Fibroblast of lung (primary cell): ENCODE measurements at regions not wholly inside any gene's neighbourhood (a gene's known extent, or its start where the extent isn't known, plus 50 kb on each side); places are given as distances from the start of the nearest gene placed in this dataset.

Experiments
- DNase-seq, 2 donors: peaks; one replicate each; pipeline versions ENCODE4 v3.0.0 to v3.0.0-alpha.2; 2010; ENCODE audit warnings: low read depth in 2 of 2
- H2AFZ ChIP-seq: 2 replicates; pipeline ENCODE4 v1.5.1; 2012; ENCODE audit warnings: low read length, control low read depth, inconsistent platforms
- H3K27ac ChIP-seq: 2 replicates; pipeline ENCODE4 v1.5.1; 2011; ENCODE audit warnings: low read length, control low read depth; ENCODE audit not compliant: insufficient read depth
- H3K27me3 ChIP-seq: 2 replicates; pipeline ENCODE4 v1.5.1; 2011; ENCODE audit warnings: mild to moderate bottlenecking, low read length; ENCODE audit not compliant: control insufficient read depth, insufficient read depth
- H3K36me3 ChIP-seq: 2 replicates; pipeline ENCODE4 v1.5.1; 2011; ENCODE audit warnings: low read length; ENCODE audit not compliant: control insufficient read depth, insufficient read depth
- H3K4me1 ChIP-seq: 2 replicates; pipeline ENCODE4 v1.5.1; 2011; ENCODE audit warnings: low read length; ENCODE audit not compliant: control insufficient read depth, insufficient read depth; ENCODE audit errors: extremely low read depth
- H3K4me2 ChIP-seq: 2 replicates; pipeline ENCODE4 v1.5.1; 2011; ENCODE audit warnings: low read length, control low read depth; ENCODE audit not compliant: insufficient read depth; ENCODE audit errors: extremely low read depth
- H3K4me3 ChIP-seq, 4 experiments: fragments of 200-600 bp in 1 of 4; sonication (generic) in 1 of 4; replicated peaks in 1 of 4; 2 replicates each; pipeline ENCODE4 v1.5.1; 2011 to 2016; ENCODE audit warnings: low read length in 4 of 4, low read depth in 3 of 4, mild to moderate bottlenecking in 3 of 4, control low read depth in 2 of 4, inconsistent platforms in 1 of 4, mixed read lengths in 1 of 4; ENCODE audit not compliant: insufficient read depth in 1 of 4; ENCODE audit errors: control extremely low read depth in 1 of 4
- H3K79me2 ChIP-seq: 2 replicates; pipeline ENCODE4 v1.5.1; 2012; ENCODE audit warnings: mild to moderate bottlenecking, low read length, inconsistent platforms; ENCODE audit not compliant: control insufficient read depth, insufficient read depth
- H3K9ac ChIP-seq: 2 replicates; pipeline ENCODE4 v1.5.1; 2011; ENCODE audit warnings: mild to moderate bottlenecking, low read length, control low read depth; ENCODE audit not compliant: insufficient read depth
- H3K9me3 ChIP-seq: 2 replicates; pipeline ENCODE4 v1.5.1; 2012; ENCODE audit warnings: low read depth, low read length; ENCODE audit not compliant: control insufficient read depth, insufficient read depth
- H4K20me1 ChIP-seq: 2 replicates; pipeline ENCODE4 v1.5.1; 2011; ENCODE audit warnings: low read length; ENCODE audit not compliant: control insufficient read depth, insufficient read depth; ENCODE audit errors: extremely low read depth
- CTCF ChIP-seq, 2 donors: IDR thresholded peaks in 1 of 2; conservative IDR thresholded peaks in 1 of 2; 1 replicate in 1 of 2; 2 replicates in 1 of 2; pipeline ENCODE4 v1.5.1; 2011 to 2012; ENCODE audit warnings: low read length in 2 of 2, control low read depth in 1 of 2, inconsistent platforms in 1 of 2, low read depth in 1 of 2, mild to moderate bottlenecking in 1 of 2
- EZH2 ChIP-seq: IDR thresholded peaks from 2 replicates; pipeline ENCODE4 v1.5.1; 2012; ENCODE audit warnings: low read length, control low read depth, mild to moderate bottlenecking; ENCODE audit errors: missing control alignments

DNA sequence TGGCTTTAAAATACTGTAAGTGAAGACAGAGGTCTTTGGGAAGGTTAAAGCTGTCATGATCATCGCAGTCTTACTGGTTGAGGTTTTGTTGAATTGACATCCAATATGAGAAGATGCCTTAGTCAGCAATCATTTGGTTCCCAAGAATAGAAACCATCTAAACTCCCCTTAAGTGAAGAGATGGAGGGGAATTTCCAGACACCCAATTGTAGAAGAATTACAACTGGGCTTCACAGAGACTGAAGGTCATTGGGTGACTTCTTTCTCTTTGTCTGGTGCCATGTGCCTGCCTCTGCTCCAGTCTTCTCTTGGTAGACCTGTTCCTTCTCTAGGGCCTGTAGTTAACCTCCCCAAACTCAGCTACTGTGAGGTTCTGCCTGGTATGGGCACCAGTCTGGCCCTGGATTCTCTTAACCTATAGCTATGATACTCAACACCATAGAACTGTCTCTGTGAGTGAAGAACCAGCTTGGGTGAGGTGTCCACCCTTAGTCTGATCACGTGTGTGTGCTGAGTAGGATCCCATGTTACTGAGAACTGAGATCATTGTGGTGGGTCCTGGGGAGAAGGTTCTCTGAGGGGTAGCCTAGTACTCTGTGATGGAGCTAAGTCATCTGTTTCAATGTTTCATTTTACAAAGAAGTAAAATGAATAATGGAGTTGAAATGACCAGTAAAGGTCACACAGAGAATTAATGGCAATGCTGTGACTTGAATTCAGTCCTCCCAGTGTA, 182.5 kb downstream of the CSNK2A3 start:
- Histone ChIP-seq H3K9ac (no peak overlapping the region), H3K4me2 (no peak overlapping the region), H3K9me3 (no peaks in the 10 kb centered on the region), H3K4me3 (no peak overlapping the region), H3K36me3 (no peaks in the 10 kb centered on the region), H4K20me1 (no peaks in the 10 kb centered on the region), H3K79me2 (no peaks in the 10 kb centered on the region), H3K4me1 (no peaks in the 10 kb centered on the region), H3K27ac (no peak overlapping the region), H2AFZ (no peak overlapping the region), H3K27me3 (peaks cover 4% of the 10 kb centered on the region)
- no peak for DNase-seq
- no peak for TF ChIP-seq CTCF (conservative IDR thresholded peaks at IDR 0.05 in 1 of 2, IDR thresholded peaks at IDR 0.05 in 1 of 2; ENCODE audit: low read depth in 1 of 2, low read length in 2 of 2)
- TF ChIP-seq EZH2: no peak

DNA sequence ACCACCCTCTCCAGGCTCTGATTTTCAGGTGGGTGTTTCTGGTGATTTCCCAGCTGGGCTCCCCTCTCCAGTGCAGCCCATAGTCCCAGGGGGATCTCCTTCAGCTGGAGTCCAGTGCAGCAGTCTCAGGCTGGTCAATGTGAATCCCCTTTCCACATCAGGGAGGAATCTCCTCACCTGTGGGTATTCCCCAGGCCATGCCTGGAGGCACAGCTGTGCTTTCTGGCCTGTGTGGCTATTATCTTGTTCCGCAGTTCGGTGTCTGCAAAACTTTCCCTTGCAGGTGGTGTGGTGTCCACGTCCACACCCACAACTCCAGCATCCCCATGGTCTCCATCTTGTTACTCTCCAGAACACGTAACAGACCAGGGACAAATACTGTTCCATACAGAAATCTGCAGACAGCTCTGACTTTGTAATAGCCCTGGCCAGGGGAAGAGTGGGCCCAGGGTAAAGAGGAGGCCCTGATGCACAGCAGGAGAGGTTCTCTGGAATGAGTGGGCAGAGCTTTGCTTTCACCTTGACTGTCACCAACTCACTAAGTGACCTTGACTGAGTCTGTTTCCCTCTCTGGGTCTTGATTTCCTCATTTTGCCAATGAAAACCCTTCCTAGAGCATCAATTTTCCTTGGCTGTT, 183.2 kb downstream of the CSNK2A3 start:
- H3K27ac ChIP-seq: no peak overlapping the region
- H3K9me3 ChIP-seq: no peaks in the 10 kb centered on the region
- H3K79me2 ChIP-seq: no peaks in the 10 kb centered on the region
- no peak overlapping the region for H2AFZ ChIP-seq
- peaks cover 4% of the 10 kb centered on the region for H3K27me3 ChIP-seq
- H3K4me1 ChIP-seq: no peaks in the 10 kb centered on the region
- H3K4me2 ChIP-seq: no peak overlapping the region
- no peak overlapping the region for H3K9ac ChIP-seq
- DNase-seq: no peak
- H3K36me3 ChIP-seq: no peaks in the 10 kb centered on the region
- TF ChIP-seq EZH2 (no peak), CTCF (conservative IDR thresholded peaks at IDR 0.05 in 1 of 2, IDR thresholded peaks at IDR 0.05 in 1 of 2; ENCODE audit: low read depth in 1 of 2, low read length in 2 of 2) (no peak)
- H3K4me3 ChIP-seq: no peak overlapping the region
- H4K20me1 ChIP-seq: no peaks in the 10 kb centered on the region

DNA sequence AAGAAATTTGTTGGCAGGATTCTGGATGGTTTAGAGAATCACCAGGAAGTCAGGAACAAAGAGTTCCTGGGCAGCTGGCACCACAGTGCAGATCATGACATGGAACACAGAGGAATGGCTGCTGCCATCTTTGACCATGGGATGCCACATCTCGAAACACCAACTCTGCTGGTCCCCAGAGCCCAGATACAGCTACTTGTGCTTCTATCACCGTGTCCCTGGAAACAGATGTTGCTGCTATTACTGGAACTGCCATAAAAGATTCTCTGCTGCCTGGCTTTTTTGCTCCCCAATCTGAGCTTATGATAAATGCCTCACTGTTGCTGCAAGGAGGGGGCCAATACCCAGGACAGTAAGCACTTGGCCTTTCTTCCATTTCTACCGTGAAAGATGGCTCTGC, 185.2 kb downstream of the CSNK2A3 start:
- Histone ChIP-seq H3K4me2 (no peak overlapping the region), H3K27ac (no peak overlapping the region), H3K4me1 (no peaks in the 10 kb centered on the region), H3K27me3 (peaks cover 4% of the 10 kb centered on the region), H3K4me3 (no peak overlapping the region), H3K9me3 (no peaks in the 10 kb centered on the region), H3K9ac (no peak overlapping the region), H3K36me3 (no peaks in the 10 kb centered on the region), H3K79me2 (no peaks in the 10 kb centered on the region), H2AFZ (no peak overlapping the region), H4K20me1 (no peaks in the 10 kb centered on the region)
- DNase-seq: no peak
- TF ChIP-seq CTCF (conservative IDR thresholded peaks at IDR 0.05 in 1 of 2, IDR thresholded peaks at IDR 0.05 in 1 of 2; ENCODE audit: low read depth in 1 of 2, low read length in 2 of 2) (no peak), EZH2 (no peak)
